GM13977 (cell line): ENCODE measurements at regions not wholly inside any gene's neighbourhood (a gene's known extent, or its start where the extent isn't known, plus 50 kb on each side); places are given as distances from the start of the nearest gene placed in this dataset.

Experiments used
- DNase-seq: peaks from one replicate; pipeline ENCODE4 v3.0.0; 2012; ENCODE audit warnings: low spot score
- in situ Hi-C: fragments of 300-500 bp; cut with MboI; formaldehyde crosslinking; loops from one replicate; pipeline ENCODE4 v1.12.0; 2022; ENCODE audit warnings: low sequenced_read_pairs, low pct_unique_long_range_greater_than_20kb, mixed read lengths, inconsistent platforms; ENCODE audit not compliant: unreplicated experiment
- TF ChIP-seq, protein P1 (sequence below): IDR thresholded peaks from 2 replicates; pipeline ENCODE4 v1.5.1; 2012; ENCODE audit warnings: mild to moderate bottlenecking, control low read depth; ENCODE audit not compliant: insufficient read depth; ENCODE audit errors: extremely low read depth, missing control alignments

GRCh38 chr7:11895337-11895736 is 63.3 kb upstream of the THSD7A start:
- DNase-seq: no peak
- TF ChIP-seq, protein P1, sequence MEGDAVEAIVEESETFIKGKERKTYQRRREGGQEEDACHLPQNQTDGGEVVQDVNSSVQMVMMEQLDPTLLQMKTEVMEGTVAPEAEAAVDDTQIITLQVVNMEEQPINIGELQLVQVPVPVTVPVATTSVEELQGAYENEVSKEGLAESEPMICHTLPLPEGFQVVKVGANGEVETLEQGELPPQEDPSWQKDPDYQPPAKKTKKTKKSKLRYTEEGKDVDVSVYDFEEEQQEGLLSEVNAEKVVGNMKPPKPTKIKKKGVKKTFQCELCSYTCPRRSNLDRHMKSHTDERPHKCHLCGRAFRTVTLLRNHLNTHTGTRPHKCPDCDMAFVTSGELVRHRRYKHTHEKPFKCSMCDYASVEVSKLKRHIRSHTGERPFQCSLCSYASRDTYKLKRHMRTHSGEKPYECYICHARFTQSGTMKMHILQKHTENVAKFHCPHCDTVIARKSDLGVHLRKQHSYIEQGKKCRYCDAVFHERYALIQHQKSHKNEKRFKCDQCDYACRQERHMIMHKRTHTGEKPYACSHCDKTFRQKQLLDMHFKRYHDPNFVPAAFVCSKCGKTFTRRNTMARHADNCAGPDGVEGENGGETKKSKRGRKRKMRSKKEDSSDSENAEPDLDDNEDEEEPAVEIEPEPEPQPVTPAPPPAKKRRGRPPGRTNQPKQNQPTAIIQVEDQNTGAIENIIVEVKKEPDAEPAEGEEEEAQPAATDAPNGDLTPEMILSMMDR: no peak
- in situ Hi-C loops: no loop called here

- TF ChIP-seq, protein P1: no peak
- no peak for DNase-seq
- in situ Hi-C loops: no loop called here
Measured at GRCh38 chr7:11896663-11897062, 64.7 kb upstream of the THSD7A start.

DNA sequence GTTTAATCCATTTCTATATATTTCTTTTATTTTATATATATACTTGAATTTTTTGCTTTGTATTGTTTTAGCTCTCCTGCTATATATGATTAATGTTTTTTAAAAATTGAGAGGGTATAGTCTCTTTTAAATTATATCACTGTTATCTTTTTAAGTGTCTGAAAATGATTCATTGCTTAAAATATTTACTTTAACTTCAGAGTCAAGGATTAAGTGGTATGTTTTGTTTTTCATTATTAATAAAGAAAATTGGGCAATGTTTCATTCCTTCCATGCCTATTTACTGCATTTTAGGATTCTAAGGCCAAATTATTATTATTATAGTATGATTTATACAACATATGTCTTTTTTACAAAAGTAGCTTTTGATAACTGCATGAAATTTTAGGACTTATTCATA is 67.2 kb upstream of the THSD7A start:
- no peak for DNase-seq
- in situ Hi-C loops: no loop called here
- TF ChIP-seq, protein P1: no peak

GRCh38 chr7:11910253-11910652 is 78.3 kb upstream of the THSD7A start:
- DNase-seq: no peak
- in situ Hi-C loops: no loop called here
- TF ChIP-seq, protein P1: no peak

DNA sequence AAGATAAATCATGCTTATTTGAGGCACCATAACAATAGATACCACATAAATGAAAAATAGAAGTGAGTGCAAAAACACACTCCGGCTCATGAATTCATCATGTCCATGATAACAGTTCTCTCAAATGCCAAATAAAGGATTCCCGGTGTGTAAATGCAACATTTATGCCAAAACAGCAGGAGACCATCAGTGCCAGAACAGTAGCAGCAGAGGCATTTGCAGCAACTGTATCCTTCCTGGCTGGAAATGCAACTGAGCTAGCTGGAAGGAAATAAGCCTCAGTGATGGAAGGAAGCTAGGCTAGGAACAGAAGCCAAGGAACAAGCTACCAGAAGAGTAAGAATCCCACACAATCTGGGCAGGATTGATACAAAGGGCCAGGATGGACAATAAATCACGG is 79.9 kb upstream of the THSD7A start:
- TF ChIP-seq, protein P1: no peak
- no peak for DNase-seq
- in situ Hi-C loops: no loop called here

GRCh38 chr7:11914645-11915044 is 82.6 kb upstream of the THSD7A start:
- TF ChIP-seq, protein P1: no peak
- in situ Hi-C loops: no loop called here
- no peak for DNase-seq

DNA sequence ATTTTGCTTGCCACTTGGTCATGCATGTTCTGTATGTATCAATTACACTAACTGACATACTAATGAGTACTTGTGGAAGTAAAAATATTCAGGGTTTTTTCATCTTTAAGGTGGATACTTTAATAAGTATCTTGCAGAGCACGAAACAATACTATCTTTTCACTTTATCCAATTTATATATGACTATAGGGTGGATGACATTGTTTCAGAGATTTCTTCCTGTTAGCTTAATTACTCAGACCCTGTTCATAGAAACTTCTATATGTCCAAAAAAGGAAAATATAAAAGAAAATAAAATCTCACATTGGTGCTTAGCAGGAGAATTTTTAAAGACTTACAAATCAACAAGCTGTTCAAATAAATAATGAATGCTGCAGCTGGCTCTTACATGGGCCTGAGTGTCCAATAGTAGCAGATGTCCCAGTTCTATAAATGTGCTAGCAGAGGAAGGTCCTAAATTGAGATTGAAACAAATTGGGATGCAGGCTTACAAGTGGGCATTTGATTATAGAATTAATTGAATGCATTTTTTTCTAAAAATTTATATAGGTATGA is 91.5 kb upstream of the THSD7A start:
- in situ Hi-C loops: no loop called here
- DNase-seq: no peak
- TF ChIP-seq, protein P1: no peak
